Suppressor macrophage treated with lipopolysaccharide for 4 hours (primary cell): ENCODE measurements at regions not wholly inside any gene's neighbourhood (a gene's known extent, or its start where the extent isn't known, plus 50 kb on each side); places are given as distances from the start of the nearest gene placed in this dataset.

ENCODE experiments used
- DNase-seq: peaks from one replicate; pipeline ENCODE4 v3.0.0-alpha.2; 2020

DNA sequence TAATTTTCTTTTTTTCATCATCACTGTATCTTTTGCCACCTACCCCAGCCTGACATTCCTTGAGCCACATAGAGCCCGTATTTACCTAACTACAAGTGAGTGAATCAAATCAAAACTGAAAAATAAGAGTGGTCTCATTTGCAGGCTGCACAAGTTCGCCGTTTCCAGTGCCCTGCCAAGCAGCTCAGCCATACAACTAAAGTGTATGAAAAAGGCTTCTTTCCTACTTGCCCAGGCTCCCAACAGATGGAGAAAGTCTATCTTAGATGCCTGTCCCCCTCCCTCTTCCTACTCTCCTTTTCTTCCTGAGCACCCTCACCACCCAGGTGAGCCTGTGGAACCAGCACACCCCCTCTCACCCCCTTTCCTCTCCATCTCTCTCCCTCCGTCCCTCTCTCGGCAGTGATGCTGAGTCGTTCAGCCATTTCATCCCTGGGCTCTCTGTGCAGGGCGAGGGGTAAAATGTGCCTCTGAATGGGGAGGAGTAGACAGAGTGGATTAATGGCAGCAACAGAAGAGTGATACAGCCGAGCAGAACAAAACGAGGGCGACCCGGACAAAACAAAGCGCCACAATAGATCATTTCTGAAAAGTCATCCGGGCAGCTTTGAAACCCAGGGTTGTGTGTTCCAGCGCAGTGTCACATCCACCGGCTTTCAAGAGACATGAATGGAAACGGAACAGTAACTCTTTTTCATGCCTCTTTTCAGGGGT, 65.0 kb upstream of the POU3F3 start:
- DNase-seq, result no peak

DNA sequence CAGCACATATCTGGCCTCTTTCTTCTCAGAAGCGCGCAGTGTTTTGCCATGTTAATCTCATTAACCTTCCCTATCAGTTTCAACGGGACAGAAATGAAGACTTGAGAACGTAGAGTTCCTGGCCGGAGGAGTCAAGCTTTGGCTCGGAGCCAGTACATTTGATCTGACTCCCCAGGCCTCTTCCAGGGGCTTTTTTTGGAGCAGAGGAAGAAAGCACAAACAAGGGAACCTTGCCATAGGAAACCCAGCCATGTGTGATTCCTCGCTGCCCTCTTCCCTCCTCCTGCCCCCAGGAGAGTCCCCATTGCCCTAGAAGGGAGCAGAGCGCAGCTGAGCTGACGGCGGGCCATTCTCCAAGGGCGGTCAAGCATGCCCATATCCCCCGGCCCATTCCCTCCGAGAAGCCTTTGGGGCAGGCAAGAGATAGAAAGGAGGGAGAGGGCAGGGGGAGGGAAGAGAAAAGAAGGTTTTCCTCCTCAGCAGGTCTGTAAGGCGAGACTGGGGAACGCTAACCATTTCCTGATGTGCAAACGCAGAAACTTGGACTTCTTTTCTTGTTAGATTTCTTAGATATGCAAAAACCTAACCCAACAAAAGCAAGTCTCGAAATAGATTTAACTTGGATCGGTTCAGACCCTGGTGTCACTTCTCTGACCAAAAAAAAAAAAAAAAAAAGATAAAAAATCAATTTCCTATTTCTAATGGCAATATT, 63.7 kb upstream of the POU3F3 start:
- no peak for DNase-seq

DNA sequence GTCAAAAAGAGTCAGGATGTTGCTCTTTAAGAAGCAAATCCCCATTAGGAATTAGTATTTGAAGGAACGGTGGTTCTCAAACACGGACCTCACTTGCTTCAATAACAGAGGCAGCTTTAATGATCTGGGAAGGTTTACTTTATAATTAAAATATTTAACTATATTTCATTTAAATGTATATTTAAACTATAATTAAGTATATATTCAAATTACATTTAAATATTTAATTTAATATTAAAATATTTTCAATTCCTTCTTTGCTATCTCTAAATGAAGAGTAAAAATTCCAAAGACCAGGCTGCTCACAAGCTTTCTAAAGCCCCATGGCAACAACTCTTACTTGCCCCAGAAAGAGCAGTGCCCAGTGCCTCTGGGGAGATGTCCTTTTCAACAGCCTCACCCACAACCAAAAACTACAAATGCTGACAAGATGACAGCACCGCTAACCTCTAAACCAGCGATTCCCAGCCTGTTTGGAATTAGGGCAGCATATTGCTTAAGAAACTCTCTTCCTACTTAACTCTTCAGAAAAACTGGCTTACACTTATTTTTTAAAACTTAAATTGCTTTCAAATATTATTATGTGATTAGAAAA, 62.9 kb upstream of the POU3F3 start:
- no peak for DNase-seq

DNA sequence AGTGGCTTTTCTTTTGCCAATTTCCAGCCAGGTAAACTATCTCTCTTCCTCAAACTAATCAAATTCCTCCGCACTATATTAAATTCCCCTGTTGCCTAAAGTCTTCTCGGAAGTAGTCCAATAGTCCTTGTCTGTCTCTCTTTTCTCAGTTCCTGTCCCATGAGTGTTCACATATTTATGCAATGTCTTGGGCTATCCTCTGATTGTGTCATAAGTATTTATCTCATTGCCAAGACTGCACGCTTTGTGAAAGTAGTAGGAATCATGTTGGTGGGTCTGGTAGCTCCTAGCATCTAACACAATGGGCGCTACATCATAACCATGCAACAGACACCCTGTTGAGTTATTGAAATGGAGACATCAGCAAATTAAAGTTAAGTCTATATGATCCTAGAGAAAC, 59.9 kb upstream of the POU3F3 start:
- DNase-seq, result peak; percentile 64

DNA sequence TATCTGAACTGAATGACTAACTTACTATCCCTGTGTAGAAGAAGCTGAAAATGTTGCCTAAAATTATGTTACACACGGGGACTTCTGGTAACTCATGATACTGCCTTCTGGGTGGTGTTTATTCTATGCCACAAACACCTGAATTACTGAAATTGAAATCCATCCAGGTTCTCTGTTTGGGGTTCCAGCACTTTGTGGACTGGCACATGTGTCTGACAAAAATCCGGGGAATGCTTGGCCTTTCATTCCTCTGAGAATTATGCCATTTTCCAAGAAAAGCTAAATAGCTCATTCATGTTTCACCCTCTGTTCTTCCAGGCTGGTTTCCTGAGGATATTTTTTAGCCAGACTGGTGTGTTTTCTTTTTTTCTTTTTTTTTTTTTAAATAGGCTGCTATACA, 59.5 kb upstream of the POU3F3 start:
- no peak for DNase-seq
